ENCODE measurements at regions not wholly inside any gene's neighbourhood (a gene's known extent, or its start where the extent isn't known, plus 50 kb on each side); places are given as distances from the start of the nearest gene placed in this dataset.

GRCh38 chr7:109059089-109059488, 489.4 kb downstream of the DNAJB9 start:
- no peaks in the 10 kb centered on the region for H3K27me3 ChIP-seq
- no peak overlapping the region for H3K27ac ChIP-seq
- H3K36me3 ChIP-seq: no peaks in the 10 kb centered on the region
- 91% methylated on average over 1 of the region's 1 CpG; no CpG with 5 or more reads in 1 of the 2 donors for WGBS, 2 donors
- TF ChIP-seq EP300 (IDR thresholded peaks at IDR 0.05): no peak
- no peak for TF ChIP-seq POLR2A (IDR thresholded peaks at IDR 0.05)
- TF ChIP-seq, protein P1, sequence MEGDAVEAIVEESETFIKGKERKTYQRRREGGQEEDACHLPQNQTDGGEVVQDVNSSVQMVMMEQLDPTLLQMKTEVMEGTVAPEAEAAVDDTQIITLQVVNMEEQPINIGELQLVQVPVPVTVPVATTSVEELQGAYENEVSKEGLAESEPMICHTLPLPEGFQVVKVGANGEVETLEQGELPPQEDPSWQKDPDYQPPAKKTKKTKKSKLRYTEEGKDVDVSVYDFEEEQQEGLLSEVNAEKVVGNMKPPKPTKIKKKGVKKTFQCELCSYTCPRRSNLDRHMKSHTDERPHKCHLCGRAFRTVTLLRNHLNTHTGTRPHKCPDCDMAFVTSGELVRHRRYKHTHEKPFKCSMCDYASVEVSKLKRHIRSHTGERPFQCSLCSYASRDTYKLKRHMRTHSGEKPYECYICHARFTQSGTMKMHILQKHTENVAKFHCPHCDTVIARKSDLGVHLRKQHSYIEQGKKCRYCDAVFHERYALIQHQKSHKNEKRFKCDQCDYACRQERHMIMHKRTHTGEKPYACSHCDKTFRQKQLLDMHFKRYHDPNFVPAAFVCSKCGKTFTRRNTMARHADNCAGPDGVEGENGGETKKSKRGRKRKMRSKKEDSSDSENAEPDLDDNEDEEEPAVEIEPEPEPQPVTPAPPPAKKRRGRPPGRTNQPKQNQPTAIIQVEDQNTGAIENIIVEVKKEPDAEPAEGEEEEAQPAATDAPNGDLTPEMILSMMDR (IDR thresholded peaks at IDR 0.05): no peak
- H3K4me1 ChIP-seq: no peaks in the 10 kb centered on the region
- DNase-seq (ENCODE audit: low spot score in 2 of 2): no peak
- H3K4me3 ChIP-seq: no peak overlapping the region
- H3K9me3 ChIP-seq: no peaks in the 10 kb centered on the region

GRCh38 chr7:109062798-109063197, 493.1 kb downstream of the DNAJB9 start:
- Histone ChIP-seq H3K36me3 (no peaks in the 10 kb centered on the region), H3K4me3 (no peak overlapping the region), H3K27ac (no peak overlapping the region), H3K27me3 (no peaks in the 10 kb centered on the region), H3K9me3 (no peaks in the 10 kb centered on the region), H3K4me1 (no peaks in the 10 kb centered on the region)
- WGBS, 2 donors: 47 to 66% methylated on average over 4 of the region's 4 CpGs
- TF ChIP-seq POLR2A (IDR thresholded peaks at IDR 0.05): no peak
- TF ChIP-seq, protein P1 (IDR thresholded peaks at IDR 0.05): no peak
- no peak for TF ChIP-seq EP300 (IDR thresholded peaks at IDR 0.05)
- no peak for DNase-seq (ENCODE audit: low spot score in 2 of 2)

GRCh38 chr7:109073543-109073942, 503.9 kb downstream of the DNAJB9 start:
- H3K27ac ChIP-seq: no peak overlapping the region
- WGBS, 2 donors: 89 to 91% methylated on average over 3 of the region's 3 CpGs
- H3K27me3 ChIP-seq: no peaks in the 10 kb centered on the region

DNA sequence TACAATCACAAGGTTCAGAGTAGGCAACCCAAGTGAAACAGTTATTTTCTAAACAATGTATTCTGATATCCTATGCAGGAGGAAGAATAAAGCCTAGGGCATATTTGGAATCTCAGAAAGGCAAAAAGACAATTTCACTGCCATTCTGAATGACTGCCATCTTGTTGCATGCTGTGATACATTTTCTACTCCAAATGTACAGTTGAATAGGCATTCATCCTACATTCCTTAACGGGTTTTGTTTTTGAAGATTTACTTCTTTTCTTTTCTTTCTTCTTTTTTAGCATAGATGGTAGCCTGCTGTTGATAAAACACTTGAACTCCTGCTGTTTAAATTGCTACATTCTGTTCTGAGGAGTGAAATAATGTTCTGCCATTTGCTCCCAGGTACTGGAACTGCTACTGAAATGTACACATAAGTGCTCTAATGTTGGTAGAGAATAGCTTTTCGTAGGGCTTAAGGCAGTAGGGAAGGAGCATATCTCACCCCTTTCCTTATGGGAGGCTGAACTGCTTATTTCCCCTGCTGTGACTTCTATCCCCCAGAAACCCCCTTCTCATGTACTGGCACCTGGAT, 506.8 kb downstream of the DNAJB9 start:
- Histone ChIP-seq H3K4me3 (no peak overlapping the region), H3K9me3 (no peaks in the 10 kb centered on the region), H3K4me1 (no peaks in the 10 kb centered on the region), H3K27me3 (no peaks in the 10 kb centered on the region), H3K36me3 (no peaks in the 10 kb centered on the region), H3K27ac (no peak overlapping the region)
- no peak for DNase-seq (ENCODE audit: low spot score in 2 of 2)
- TF ChIP-seq EP300 (IDR thresholded peaks at IDR 0.05): no peak
- TF ChIP-seq, protein P1 (IDR thresholded peaks at IDR 0.05): no peak
- TF ChIP-seq POLR2A (IDR thresholded peaks at IDR 0.05): no peak
- 70 to 73% methylated on average over 2 of the region's 2 CpGs for WGBS, 2 donors

More at GRCh38 chr7:109073543-109073942, 503.9 kb downstream of the DNAJB9 start:
- H3K9me3 ChIP-seq: no peaks in the 10 kb centered on the region
- no peaks in the 10 kb centered on the region for H3K36me3 ChIP-seq
- no peak for TF ChIP-seq EP300 (IDR thresholded peaks at IDR 0.05)
- H3K4me1 ChIP-seq: no peaks in the 10 kb centered on the region
- DNase-seq (ENCODE audit: low spot score in 2 of 2): no peak
- H3K4me3 ChIP-seq: no peak overlapping the region

DNA sequence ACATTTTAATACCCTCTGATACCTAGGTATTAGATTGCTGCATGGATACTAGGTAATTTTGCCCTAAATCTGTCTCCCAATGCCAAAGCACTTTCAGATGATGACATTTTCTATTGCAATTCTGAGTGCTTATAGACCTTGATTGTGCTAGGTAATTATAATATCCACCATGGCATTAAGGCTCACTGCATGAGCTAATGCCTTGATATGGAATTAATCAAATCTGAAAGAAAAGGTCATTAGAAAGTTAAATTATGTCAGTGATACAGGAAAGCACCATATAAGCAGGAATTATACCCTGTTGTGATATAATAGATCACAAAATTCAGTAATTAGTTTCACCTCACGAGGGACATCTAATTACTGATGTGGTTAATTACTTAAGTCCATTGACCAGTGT, 521.4 kb downstream of the DNAJB9 start:
- no peak for DNase-seq (ENCODE audit: low spot score in 2 of 2)
- WGBS, 2 donors: 69 to 74% methylated on average over 1 of the region's 1 CpG
- no peak overlapping the region for H3K27ac ChIP-seq
- no peaks in the 10 kb centered on the region for H3K36me3 ChIP-seq
- TF ChIP-seq POLR2A (IDR thresholded peaks at IDR 0.05) (no peak), EP300 (IDR thresholded peaks at IDR 0.05) (no peak)
- no peaks in the 10 kb centered on the region for H3K4me1 ChIP-seq
- H3K9me3 ChIP-seq: no peaks in the 10 kb centered on the region
- no peaks in the 10 kb centered on the region for H3K27me3 ChIP-seq
- no peak overlapping the region for H3K4me3 ChIP-seq

DNA sequence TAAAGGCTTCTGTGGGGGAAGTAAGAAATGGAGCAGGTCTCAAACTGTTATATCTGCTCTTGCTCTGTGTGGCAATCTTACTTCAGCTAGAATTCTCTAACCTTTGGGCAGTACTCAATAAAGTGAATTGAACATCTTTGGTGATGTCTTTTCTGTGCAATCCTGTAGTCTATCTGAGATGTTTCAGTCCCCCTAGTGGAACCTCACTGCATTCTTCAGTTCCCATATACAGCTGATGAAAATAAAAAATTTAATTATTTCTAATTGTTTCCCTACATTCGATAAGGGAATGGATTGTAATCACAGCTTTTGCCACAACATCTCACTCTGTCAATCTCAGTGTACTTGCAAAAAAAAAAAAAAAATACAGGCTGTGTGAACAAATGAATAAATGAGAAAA, 522.6 kb downstream of the DNAJB9 start:
- WGBS, 2 donors: 87 to 88% methylated on average over 1 of the region's 1 CpG
- Histone ChIP-seq H3K4me1 (no peaks in the 10 kb centered on the region), H3K36me3 (no peaks in the 10 kb centered on the region), H3K27ac (no peak overlapping the region), H3K4me3 (no peak overlapping the region), H3K27me3 (no peaks in the 10 kb centered on the region), H3K9me3 (no peaks in the 10 kb centered on the region)
- DNase-seq (ENCODE audit: low spot score in 2 of 2): no peak
- TF ChIP-seq POLR2A (IDR thresholded peaks at IDR 0.05) (no peak), EP300 (IDR thresholded peaks at IDR 0.05) (no peak)
- TF ChIP-seq, protein P1 (IDR thresholded peaks at IDR 0.05): no peak
